Esophagus muscularis mucosa (tissue), 4 donors: ENCODE measurements at regions not wholly inside any gene's neighbourhood (a gene's known extent, or its start where the extent isn't known, plus 50 kb on each side); places are given as distances from the start of the nearest gene placed in this dataset.

Experiments
- CTCF ChIP-seq, 3 experiments: fragments of 200-600 bp in 2 of 3; fragments of 450-650 bp in 1 of 3; sonication (generic) in 2 of 3; IDR thresholded peaks; one replicate each; pipeline ENCODE4 v1.5.1; 2017 to 2019; ENCODE audit warnings: antibody characterized with exemption in 3 of 3, mild to moderate bottlenecking in 2 of 3, moderate library complexity in 1 of 3
- EP300 ChIP-seq: sonication (generic); formaldehyde crosslinking; IDR thresholded peaks from one replicate; pipeline ENCODE4 v1.6.1; 2017; ENCODE audit warnings: antibody characterized with exemption
- POLR2A ChIP-seq: fragments of 450-650 bp; IDR thresholded peaks from one replicate; pipeline ENCODE4 v1.6.1; 2017; ENCODE audit warnings: antibody characterized with exemption, moderate library complexity, mild to moderate bottlenecking, low read depth
- POLR2AphosphoS5 ChIP-seq, 2 donors: sonication (generic); formaldehyde crosslinking; IDR thresholded peaks; one replicate each; pipeline ENCODE4 v1.6.1; 2017; ENCODE audit warnings: antibody characterized with exemption in 2 of 2

- TF ChIP-seq POLR2A (no peak), CTCF (IDR thresholded peaks at IDR 0.05) (no peak), POLR2AphosphoS5 (IDR thresholded peaks at IDR 0.05) (no peak), EP300 (no peak)
Measured at GRCh38 chr2:176569574-176569973, 300.3 kb downstream of the MTX2 start.
